Stomach (tissue), 4 donors: ENCODE measurements at regions not wholly inside any gene's neighbourhood (a gene's known extent, or its start where the extent isn't known, plus 50 kb on each side); places are given as distances from the start of the nearest gene placed in this dataset.

Experiments used
- POLR2A ChIP-seq, 4 donors: fragments of 450-650 bp; IDR thresholded peaks; one replicate each; pipeline ENCODE4 v1.6.1; 2016; ENCODE audit warnings: antibody characterized with exemption in 4 of 4, control low read depth in 2 of 4, mild to moderate bottlenecking in 1 of 4, moderate library complexity in 1 of 4
- TF ChIP-seq, protein P1 (sequence below), 7 experiments: fragments of 450-650 bp in 4 of 7; fragments of 200-600 bp in 3 of 7; sonication (generic) in 3 of 7; IDR thresholded peaks; one replicate each; pipeline ENCODE4 v1.5.1; 2016 to 2019; ENCODE audit warnings: antibody characterized with exemption in 7 of 7, control low read depth in 2 of 7, mild to moderate bottlenecking in 1 of 7

DNA sequence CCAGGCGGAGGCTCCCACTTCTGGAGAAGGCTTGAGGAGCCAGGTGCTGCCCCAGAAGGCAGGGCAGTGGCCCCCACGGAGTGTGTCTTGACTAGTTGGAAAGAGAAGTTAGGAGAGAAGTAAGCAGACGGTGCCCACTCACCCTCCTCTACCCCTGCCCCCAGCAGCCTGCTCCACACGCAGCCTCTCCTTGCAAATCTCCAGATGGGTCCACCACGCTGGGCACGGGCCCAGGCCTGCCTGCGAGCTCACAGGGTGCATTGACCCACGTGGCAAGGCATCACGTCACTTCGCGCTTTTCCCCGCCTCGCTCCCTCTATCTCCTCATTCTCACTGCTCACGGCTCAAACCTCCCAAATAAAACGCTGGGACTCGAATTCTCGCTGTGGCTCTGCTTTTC, 71.8 kb upstream of the RAB12 start:
- no peak for TF ChIP-seq POLR2A (IDR thresholded peaks at IDR 0.05)
- TF ChIP-seq, protein P1, sequence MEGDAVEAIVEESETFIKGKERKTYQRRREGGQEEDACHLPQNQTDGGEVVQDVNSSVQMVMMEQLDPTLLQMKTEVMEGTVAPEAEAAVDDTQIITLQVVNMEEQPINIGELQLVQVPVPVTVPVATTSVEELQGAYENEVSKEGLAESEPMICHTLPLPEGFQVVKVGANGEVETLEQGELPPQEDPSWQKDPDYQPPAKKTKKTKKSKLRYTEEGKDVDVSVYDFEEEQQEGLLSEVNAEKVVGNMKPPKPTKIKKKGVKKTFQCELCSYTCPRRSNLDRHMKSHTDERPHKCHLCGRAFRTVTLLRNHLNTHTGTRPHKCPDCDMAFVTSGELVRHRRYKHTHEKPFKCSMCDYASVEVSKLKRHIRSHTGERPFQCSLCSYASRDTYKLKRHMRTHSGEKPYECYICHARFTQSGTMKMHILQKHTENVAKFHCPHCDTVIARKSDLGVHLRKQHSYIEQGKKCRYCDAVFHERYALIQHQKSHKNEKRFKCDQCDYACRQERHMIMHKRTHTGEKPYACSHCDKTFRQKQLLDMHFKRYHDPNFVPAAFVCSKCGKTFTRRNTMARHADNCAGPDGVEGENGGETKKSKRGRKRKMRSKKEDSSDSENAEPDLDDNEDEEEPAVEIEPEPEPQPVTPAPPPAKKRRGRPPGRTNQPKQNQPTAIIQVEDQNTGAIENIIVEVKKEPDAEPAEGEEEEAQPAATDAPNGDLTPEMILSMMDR (IDR thresholded peaks at IDR 0.05) = no peak
